Smooth muscle cell (in vitro differentiated cells): ENCODE measurements at regions not wholly inside any gene's neighbourhood (a gene's known extent, or its start where the extent isn't known, plus 50 kb on each side); places are given as distances from the start of the nearest gene placed in this dataset.
"Not testable (repeated sequence)": the region's sequence is repeated elsewhere in the genome, so short reads cannot be mapped to it uniquely, and the experiment has no call there.

Experiments
- DNase-seq: peaks from one replicate; lab custom pipeline; 2025; ENCODE audit not compliant: unreplicated experiment; lab: John Stamatoyannopoulos, UW
- H2AFZ ChIP-seq: fragments of 200-600 bp; sonication (generic); 2 replicates; pipeline ENCODE4 v1.6.0; 2016; ENCODE audit warnings: antibody characterized with exemption, low read depth, mild to moderate bottlenecking
- H3F3A ChIP-seq: fragments of 200-600 bp; sonication (generic); 2 replicates; pipeline ENCODE4 v1.6.0; 2017; ENCODE audit warnings: antibody characterized with exemption, low read depth
- H3K27ac ChIP-seq: fragments of 200-600 bp; sonication (generic); 2 replicates; pipeline ENCODE4 v1.5.1; 2016; ENCODE audit warnings: low read depth, mild to moderate bottlenecking
- H3K27me3 ChIP-seq: fragments of 200-600 bp; sonication (generic); 2 replicates; pipeline ENCODE4 v1.6.1; 2016; ENCODE audit warnings: low read depth, mild to moderate bottlenecking
- H3K36me3 ChIP-seq: fragments of 200-600 bp; sonication (generic); 2 replicates; pipeline ENCODE4 v1.5.1; 2016; ENCODE audit warnings: low read depth
- H3K4me1 ChIP-seq: fragments of 200-600 bp; sonication (generic); 2 replicates; pipeline ENCODE4 v1.5.1; 2016; ENCODE audit warnings: low read depth
- H3K4me2 ChIP-seq: fragments of 200-600 bp; sonication (generic); 2 replicates; pipeline ENCODE4 v1.6.0; 2016; ENCODE audit warnings: mild to moderate bottlenecking
- H3K4me3 ChIP-seq: fragments of 200-600 bp; sonication (generic); 2 replicates; pipeline ENCODE4 v1.5.1; 2016; ENCODE audit warnings: mild to moderate bottlenecking
- H3K79me2 ChIP-seq: fragments of 200-600 bp; sonication (generic); 2 replicates; pipeline ENCODE4 v1.6.0; 2016; ENCODE audit warnings: low read depth, mild to moderate bottlenecking
- H3K9ac ChIP-seq: fragments of 200-600 bp; sonication (generic); 2 replicates; pipeline ENCODE4 v1.6.0; 2016; ENCODE audit warnings: low read depth
- H3K9me3 ChIP-seq: fragments of 200-600 bp; sonication (generic); replicated peaks from 2 replicates; pipeline ENCODE4 v1.5.1; 2016; ENCODE audit warnings: low read depth
- H4K20me1 ChIP-seq: fragments of 200-600 bp; sonication (generic); 2 replicates; pipeline ENCODE4 v1.6.0; 2016; ENCODE audit warnings: low read depth
- WGBS: methylation state at CpG from one replicate; pipeline ENCODE4 v1.1.7; 2016; ENCODE audit warnings: low lambda C conversion rate; 5-methylcytosine and 5-hydroxymethylcytosine counted together
- TF ChIP-seq, protein P1 (sequence below): fragments of 200-600 bp; sonication (generic); IDR thresholded peaks from 2 replicates; pipeline ENCODE4 v1.5.1; 2017; ENCODE audit warnings: borderline replicate concordance, mild to moderate bottlenecking, antibody characterized with exemption; ENCODE audit not compliant: insufficient read depth, poor library complexity, severe bottlenecking

GRCh38 chr6:121635355-121635754 is 199.9 kb downstream of the GJA1 start:
- H3K9ac ChIP-seq: no peak overlapping the region
- H3K4me2 ChIP-seq: no peak overlapping the region
- no peaks in the 10 kb centered on the region for H3F3A ChIP-seq
- DNase-seq: no peak
- H3K4me1 ChIP-seq: no peaks in the 10 kb centered on the region
- no peaks in the 10 kb centered on the region for H3K27me3 ChIP-seq
- no peaks in the 10 kb centered on the region for H3K79me2 ChIP-seq
- H3K36me3 ChIP-seq: peaks cover 3% of the 10 kb centered on the region
- TF ChIP-seq, protein P1, sequence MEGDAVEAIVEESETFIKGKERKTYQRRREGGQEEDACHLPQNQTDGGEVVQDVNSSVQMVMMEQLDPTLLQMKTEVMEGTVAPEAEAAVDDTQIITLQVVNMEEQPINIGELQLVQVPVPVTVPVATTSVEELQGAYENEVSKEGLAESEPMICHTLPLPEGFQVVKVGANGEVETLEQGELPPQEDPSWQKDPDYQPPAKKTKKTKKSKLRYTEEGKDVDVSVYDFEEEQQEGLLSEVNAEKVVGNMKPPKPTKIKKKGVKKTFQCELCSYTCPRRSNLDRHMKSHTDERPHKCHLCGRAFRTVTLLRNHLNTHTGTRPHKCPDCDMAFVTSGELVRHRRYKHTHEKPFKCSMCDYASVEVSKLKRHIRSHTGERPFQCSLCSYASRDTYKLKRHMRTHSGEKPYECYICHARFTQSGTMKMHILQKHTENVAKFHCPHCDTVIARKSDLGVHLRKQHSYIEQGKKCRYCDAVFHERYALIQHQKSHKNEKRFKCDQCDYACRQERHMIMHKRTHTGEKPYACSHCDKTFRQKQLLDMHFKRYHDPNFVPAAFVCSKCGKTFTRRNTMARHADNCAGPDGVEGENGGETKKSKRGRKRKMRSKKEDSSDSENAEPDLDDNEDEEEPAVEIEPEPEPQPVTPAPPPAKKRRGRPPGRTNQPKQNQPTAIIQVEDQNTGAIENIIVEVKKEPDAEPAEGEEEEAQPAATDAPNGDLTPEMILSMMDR: no peak
- H3K27ac ChIP-seq: no peak overlapping the region
- no peak overlapping the region for H2AFZ ChIP-seq
- H4K20me1 ChIP-seq: no peaks in the 10 kb centered on the region
- H3K4me3 ChIP-seq: no peak overlapping the region
- 97% methylated on average over 2 of the region's 2 CpGs for WGBS
- H3K9me3 ChIP-seq: peaks cover 19% of the 10 kb centered on the region

GRCh38 chr6:121636217-121636616 is 200.8 kb downstream of the GJA1 start:
- not testable (repeated sequence) for H3K27ac ChIP-seq, H3F3A ChIP-seq, H3K4me3 ChIP-seq, H2AFZ ChIP-seq, H4K20me1 ChIP-seq, H3K27me3 ChIP-seq, H3K79me2 ChIP-seq, H3K9ac ChIP-seq, DNase-seq, H3K36me3 ChIP-seq, H3K4me2 ChIP-seq, H3K4me1 ChIP-seq
- H3K9me3 ChIP-seq: peaks cover 14% of the 10 kb centered on the region
- WGBS: 90% methylated on average over 2 of the region's 2 CpGs

- no peaks in the 10 kb centered on the region for H4K20me1 ChIP-seq
- H3K27ac ChIP-seq: no peak overlapping the region
- H3K4me2 ChIP-seq: no peak overlapping the region
- DNase-seq: no peak
- H3K4me1 ChIP-seq: no peaks in the 10 kb centered on the region
- TF ChIP-seq, protein P1: no peak
- no peak overlapping the region for H3K9ac ChIP-seq
- no peaks in the 10 kb centered on the region for H3F3A ChIP-seq
- H3K4me3 ChIP-seq: no peak overlapping the region
- H3K9me3 ChIP-seq: no peaks in the 10 kb centered on the region
- H2AFZ ChIP-seq: no peak overlapping the region
- H3K36me3 ChIP-seq: no peaks in the 10 kb centered on the region
- H3K27me3 ChIP-seq: no peaks in the 10 kb centered on the region
- 69% methylated on average over 2 of the region's 2 CpGs for WGBS
- H3K79me2 ChIP-seq: no peaks in the 10 kb centered on the region
Observed at GRCh38 chr6:121639021-121639420, 203.6 kb downstream of the GJA1 start.

DNA sequence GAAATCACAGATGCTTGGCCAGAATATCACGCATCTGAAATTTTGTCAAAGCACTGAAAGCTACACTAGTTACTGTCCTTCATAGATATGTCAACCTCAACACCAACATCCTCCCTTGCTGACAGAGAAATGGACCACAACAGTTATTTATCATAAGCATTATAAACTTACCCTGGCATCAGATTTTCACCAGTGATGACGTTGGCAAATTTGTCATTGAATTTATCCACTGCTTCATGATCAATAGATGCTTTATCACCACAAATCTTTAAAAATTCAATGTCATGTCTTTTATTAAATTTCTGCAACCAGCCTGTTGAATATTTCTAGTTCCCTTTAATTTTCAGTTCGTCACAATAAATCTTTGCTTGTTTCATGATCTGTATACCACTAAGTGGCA is 205.7 kb downstream of the GJA1 start:
- Histone ChIP-seq H3F3A (no peaks in the 10 kb centered on the region), H3K79me2 (no peaks in the 10 kb centered on the region), H3K27ac (no peak overlapping the region), H2AFZ (no peak overlapping the region), H3K4me3 (no peak overlapping the region), H3K4me2 (no peak overlapping the region), H4K20me1 (no peaks in the 10 kb centered on the region), H3K9me3 (no peaks in the 10 kb centered on the region), H3K36me3 (no peaks in the 10 kb centered on the region), H3K27me3 (no peaks in the 10 kb centered on the region), H3K4me1 (no peaks in the 10 kb centered on the region), H3K9ac (no peak overlapping the region)
- WGBS: 72% methylated on average over 3 of the region's 3 CpGs
- TF ChIP-seq, protein P1: no peak
- no peak for DNase-seq
